ENCODE measurements at regions not wholly inside any gene's neighbourhood (a gene's known extent, or its start where the extent isn't known, plus 50 kb on each side); places are given as distances from the start of the nearest gene placed in this dataset.
"Not testable (repeated sequence)": the region's sequence is repeated elsewhere in the genome, so short reads cannot be mapped to it uniquely, and the experiment has no call there.

- Mint-ChIP-seq H3K4me3 (no peak overlapping the region), H3K27me3 (ENCODE audit: low read depth) (peaks cover 44% of the 10 kb centered on the region), H3K4me1 (ENCODE audit: low read depth) (no peaks in the 10 kb centered on the region), H3K36me3 (ENCODE audit: insufficient read depth) (no peaks in the 10 kb centered on the region), H3K9me3 (peaks cover 12% of the 10 kb centered on the region)
- DNase-seq (no peak), ATAC-seq (no peak)
Observed at GRCh38 chr10:118873091-118873737, 118.4 kb upstream of the CACUL1 start.

GRCh38 chr10:118873738-118874105 lies 119.0 kb upstream of the CACUL1 start:
- DNase-seq: no peak
- no peaks in the 10 kb centered on the region for H3K4me1 Mint-ChIP-seq (ENCODE audit: low read depth)
- no peak for ATAC-seq
- H3K36me3 Mint-ChIP-seq (ENCODE audit: insufficient read depth): no peaks in the 10 kb centered on the region
- H3K4me3 Mint-ChIP-seq: no peak overlapping the region
- H3K27me3 Mint-ChIP-seq (ENCODE audit: low read depth): peaks cover 44% of the 10 kb centered on the region
- peaks cover 12% of the 10 kb centered on the region for H3K9me3 Mint-ChIP-seq

GRCh38 chr10:118874171-118874570 lies 119.4 kb upstream of the CACUL1 start:
- ATAC-seq: no peak
- no peak overlapping the region for H3K4me3 Mint-ChIP-seq
- DNase-seq: no peak
- no peaks in the 10 kb centered on the region for H3K36me3 Mint-ChIP-seq (ENCODE audit: insufficient read depth)
- peaks cover 12% of the 10 kb centered on the region for H3K9me3 Mint-ChIP-seq
- H3K4me1 Mint-ChIP-seq (ENCODE audit: low read depth): no peaks in the 10 kb centered on the region
- peaks cover 44% of the 10 kb centered on the region for H3K27me3 Mint-ChIP-seq (ENCODE audit: low read depth)

- H3K4me1 Mint-ChIP-seq (ENCODE audit: low read depth): no peaks in the 10 kb centered on the region
- DNase-seq (no peak), ATAC-seq (no peak)
- H3K9me3 Mint-ChIP-seq: peaks cover 12% of the 10 kb centered on the region
- no peaks in the 10 kb centered on the region for H3K36me3 Mint-ChIP-seq (ENCODE audit: insufficient read depth)
- H3K27me3 Mint-ChIP-seq (ENCODE audit: low read depth): peaks cover 44% of the 10 kb centered on the region
- no peak overlapping the region for H3K4me3 Mint-ChIP-seq
Observed at GRCh38 chr10:118875087-118875486, 120.3 kb upstream of the CACUL1 start.

- Mint-ChIP-seq H3K9me3 (no peaks in the 10 kb centered on the region), H3K4me3 (no peak overlapping the region), H3K36me3 (ENCODE audit: insufficient read depth) (no peaks in the 10 kb centered on the region), H3K27me3 (ENCODE audit: low read depth) (no peaks in the 10 kb centered on the region), H3K4me1 (ENCODE audit: low read depth) (no peaks in the 10 kb centered on the region)
- DNase-seq (no peak), ATAC-seq (no peak)
Observed at GRCh38 chr10:118882741-118883140, 128.0 kb upstream of the CACUL1 start.

DNA sequence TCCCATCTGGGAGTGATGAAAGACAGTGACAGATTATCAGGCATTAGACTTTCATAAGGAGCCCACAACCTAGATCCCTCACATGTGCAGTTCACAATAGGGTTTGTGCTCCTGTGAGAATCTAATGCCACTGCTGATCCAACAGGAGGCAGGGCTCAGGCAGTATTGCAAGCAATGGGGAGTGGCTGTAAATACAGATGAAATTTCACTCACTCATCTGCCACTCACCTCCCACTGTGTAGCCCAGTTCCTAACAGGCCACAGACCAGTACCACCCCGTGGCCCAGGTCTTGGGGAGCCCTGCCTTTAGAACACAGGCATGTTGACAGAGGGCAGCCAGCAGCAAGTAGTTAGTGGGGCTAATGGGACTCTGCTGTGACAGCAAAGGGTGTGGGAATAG lies 137.3 kb upstream of the NANOS1 start:
- Mint-ChIP-seq H3K4me3 (no peak overlapping the region), H3K36me3 (ENCODE audit: insufficient read depth) (no peaks in the 10 kb centered on the region), H3K27me3 (ENCODE audit: low read depth) (peaks cover 17% of the 10 kb centered on the region), H3K9me3 (peaks cover 6% of the 10 kb centered on the region), H3K4me1 (ENCODE audit: low read depth) (no peaks in the 10 kb centered on the region)
- ATAC-seq (no peak), DNase-seq (no peak)

DNA sequence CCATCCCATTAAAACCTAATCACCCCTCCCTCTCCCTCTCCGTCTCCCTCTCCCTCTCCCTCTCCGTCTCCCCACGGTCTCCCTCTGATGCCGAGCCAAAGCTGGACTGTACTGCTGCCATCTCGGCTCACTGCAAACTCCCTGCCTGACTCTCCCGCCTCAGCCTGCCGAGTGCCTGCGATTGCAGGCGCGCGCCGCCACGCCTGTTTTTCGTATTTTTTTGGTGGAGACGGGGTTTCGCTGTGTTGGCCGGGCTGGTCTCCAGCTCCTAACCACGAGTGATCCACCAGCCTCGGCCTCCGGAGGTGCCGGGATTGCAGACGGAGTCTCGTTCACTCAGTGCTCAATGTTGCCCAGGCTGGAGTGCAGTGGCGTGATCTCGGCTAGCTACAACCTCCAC lies 134.6 kb upstream of the NANOS1 start:
- H3K9me3 Mint-ChIP-seq; ATAC-seq; H3K4me1 Mint-ChIP-seq (ENCODE audit: low read depth); H3K36me3 Mint-ChIP-seq (ENCODE audit: insufficient read depth); H3K4me3 Mint-ChIP-seq; DNase-seq; H3K27me3 Mint-ChIP-seq (ENCODE audit: low read depth): not testable (repeated sequence)

DNA sequence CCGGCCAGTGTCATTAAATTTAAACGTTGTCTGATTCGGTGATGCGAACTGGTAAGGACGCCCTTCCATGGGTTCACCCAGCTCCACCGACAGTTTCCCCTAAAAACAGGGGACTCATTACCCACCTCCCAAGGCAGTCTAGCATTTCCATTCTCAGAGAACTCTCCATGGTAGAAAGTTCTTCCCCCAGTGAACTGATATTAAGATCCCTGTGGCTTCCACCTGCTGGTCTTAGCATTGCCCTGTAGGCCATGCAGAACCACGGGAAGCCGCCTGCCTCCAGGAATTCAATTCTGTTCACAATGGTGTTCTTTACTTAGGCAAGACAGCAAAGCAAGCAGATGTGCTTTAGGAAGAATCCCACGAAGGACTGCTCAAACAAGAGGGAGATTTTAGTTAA lies 128.9 kb upstream of the NANOS1 start:
- Mint-ChIP-seq H3K27me3 (ENCODE audit: low read depth) (peaks cover 15% of the 10 kb centered on the region), H3K4me1 (ENCODE audit: low read depth) (no peaks in the 10 kb centered on the region), H3K36me3 (ENCODE audit: insufficient read depth) (no peaks in the 10 kb centered on the region), H3K9me3 (no peaks in the 10 kb centered on the region), H3K4me3 (no peak overlapping the region)
- DNase-seq (no peak), ATAC-seq (no peak)

- Mint-ChIP-seq H3K27me3 (ENCODE audit: low read depth) (peaks cover 15% of the 10 kb centered on the region), H3K4me1 (ENCODE audit: low read depth) (no peaks in the 10 kb centered on the region), H3K4me3 (no peak overlapping the region), H3K9me3 (no peaks in the 10 kb centered on the region), H3K36me3 (ENCODE audit: insufficient read depth) (no peaks in the 10 kb centered on the region)
- DNase-seq (no peak), ATAC-seq (no peak)
Observed at GRCh38 chr10:118901380-118901779, 128.1 kb upstream of the NANOS1 start.

GRCh38 chr10:118901906-118902305 lies 127.6 kb upstream of the NANOS1 start:
- no peak for DNase-seq
- no peak for ATAC-seq
- Mint-ChIP-seq H3K27me3 (ENCODE audit: low read depth) (peaks cover 15% of the 10 kb centered on the region), H3K4me3 (no peak overlapping the region), H3K4me1 (ENCODE audit: low read depth) (no peaks in the 10 kb centered on the region), H3K36me3 (ENCODE audit: insufficient read depth) (no peaks in the 10 kb centered on the region), H3K9me3 (no peaks in the 10 kb centered on the region)

DNA sequence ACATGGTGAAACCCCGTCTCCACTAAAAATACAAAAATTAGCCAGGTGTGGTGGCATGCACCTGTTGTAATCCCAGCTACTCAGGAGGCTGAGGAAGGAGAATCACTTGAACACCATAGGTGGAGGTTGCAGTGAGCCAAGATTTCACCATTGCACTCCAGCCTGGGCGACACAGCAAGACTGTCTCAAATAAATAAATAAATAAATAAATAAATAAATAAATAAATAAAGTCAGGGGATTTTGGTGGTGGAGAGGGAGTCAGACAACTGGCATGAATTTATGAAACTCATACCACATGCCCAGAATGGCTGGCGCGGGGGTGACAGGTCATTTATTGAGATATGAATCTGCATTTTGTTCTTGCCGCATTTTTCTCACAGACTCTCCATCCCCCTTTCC lies 126.9 kb upstream of the NANOS1 start:
- peaks cover 15% of the 10 kb centered on the region for H3K27me3 Mint-ChIP-seq (ENCODE audit: low read depth)
- not testable (repeated sequence) for H3K36me3 Mint-ChIP-seq (ENCODE audit: insufficient read depth); H3K4me1 Mint-ChIP-seq (ENCODE audit: low read depth); DNase-seq; H3K9me3 Mint-ChIP-seq; H3K4me3 Mint-ChIP-seq; ATAC-seq

- DNase-seq (no peak), ATAC-seq (no peak)
Observed at GRCh38 chr10:118903251-118903650, 126.3 kb upstream of the NANOS1 start.

DNA sequence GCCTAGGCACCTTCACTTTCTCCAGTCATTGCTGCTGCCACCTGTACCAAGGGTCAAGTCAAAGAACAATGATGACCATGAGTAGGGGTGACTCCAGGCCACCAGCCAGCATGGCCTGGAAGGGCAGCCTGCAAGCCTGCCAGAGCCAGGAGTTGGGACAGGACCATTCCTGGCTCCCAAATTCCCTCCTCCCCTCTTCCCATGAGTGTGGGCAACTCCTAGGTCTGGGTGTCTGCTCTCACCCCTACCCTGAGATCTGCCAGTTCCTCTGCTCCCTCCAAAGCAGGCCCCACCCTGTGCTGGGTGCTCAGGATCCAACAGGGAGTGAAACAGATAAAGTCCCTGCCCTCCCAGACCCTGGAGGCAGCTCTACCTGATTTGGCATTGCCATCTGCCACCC lies 125.8 kb upstream of the NANOS1 start:
- Mint-ChIP-seq H3K4me3 (no peak overlapping the region), H3K27me3 (ENCODE audit: low read depth) (peaks cover 15% of the 10 kb centered on the region), H3K36me3 (ENCODE audit: insufficient read depth) (no peaks in the 10 kb centered on the region), H3K9me3 (no peaks in the 10 kb centered on the region), H3K4me1 (ENCODE audit: low read depth) (no peaks in the 10 kb centered on the region)
- ATAC-seq: no peak
- no peak for DNase-seq

More at GRCh38 chr10:118903251-118903650, 126.3 kb upstream of the NANOS1 start:
- no peaks in the 10 kb centered on the region for H3K4me1 Mint-ChIP-seq (ENCODE audit: low read depth)
- peaks cover 15% of the 10 kb centered on the region for H3K27me3 Mint-ChIP-seq (ENCODE audit: low read depth)
- H3K4me3 Mint-ChIP-seq: no peak overlapping the region
- no peaks in the 10 kb centered on the region for H3K36me3 Mint-ChIP-seq (ENCODE audit: insufficient read depth)
- no peaks in the 10 kb centered on the region for H3K9me3 Mint-ChIP-seq

GRCh38 chr10:118904286-118904685 lies 125.2 kb upstream of the NANOS1 start:
- no peaks in the 10 kb centered on the region for H3K36me3 Mint-ChIP-seq (ENCODE audit: insufficient read depth)
- no peak for DNase-seq
- no peaks in the 10 kb centered on the region for H3K4me1 Mint-ChIP-seq (ENCODE audit: low read depth)
- peaks cover 15% of the 10 kb centered on the region for H3K27me3 Mint-ChIP-seq (ENCODE audit: low read depth)
- ATAC-seq: no peak
- H3K4me3 Mint-ChIP-seq: no peak overlapping the region
- no peaks in the 10 kb centered on the region for H3K9me3 Mint-ChIP-seq

DNA sequence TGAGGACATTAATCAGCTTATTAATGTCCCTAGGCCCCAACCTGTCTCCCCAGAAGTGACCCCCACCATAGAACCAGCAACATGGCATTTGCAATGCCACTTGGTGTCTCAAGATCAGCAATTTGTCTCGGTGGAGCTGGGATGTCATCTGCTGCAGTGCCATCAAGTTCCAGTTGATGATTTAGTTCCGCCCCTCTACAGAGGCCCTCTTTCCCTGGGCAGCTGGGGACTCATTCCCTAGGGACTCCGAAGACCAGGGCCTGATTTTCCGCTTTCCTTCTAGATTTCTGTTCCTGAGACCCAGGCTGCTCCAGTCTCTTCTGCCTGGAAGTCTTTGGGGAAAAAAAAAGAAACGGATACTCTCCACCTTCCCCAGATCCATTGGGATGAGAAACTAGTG lies 122.5 kb upstream of the NANOS1 start:
- Mint-ChIP-seq H3K4me1 (ENCODE audit: low read depth) (no peaks in the 10 kb centered on the region), H3K9me3 (no peaks in the 10 kb centered on the region), H3K4me3 (no peak overlapping the region), H3K36me3 (ENCODE audit: insufficient read depth) (no peaks in the 10 kb centered on the region), H3K27me3 (ENCODE audit: low read depth) (peaks cover 10% of the 10 kb centered on the region)
- no peak for ATAC-seq
- no peak for DNase-seq

Measured in activated T-cell treated with anti-CD3 and anti-CD28 coated beads, Interleukin-2, amount 50 U/mL, for 4 hours (primary cell).